DMS53 treated with DMSO at 0.1 percent for 48 hours (cell line): ENCODE measurements at regions not wholly inside any gene's neighbourhood (a gene's known extent, or its start where the extent isn't known, plus 50 kb on each side); places are given as distances from the start of the nearest gene placed in this dataset.

Experiments used
- DNase-seq: peaks from one replicate; lab custom pipeline; 2025; ENCODE audit not compliant: unreplicated experiment; lab: John Stamatoyannopoulos, UW

DNA sequence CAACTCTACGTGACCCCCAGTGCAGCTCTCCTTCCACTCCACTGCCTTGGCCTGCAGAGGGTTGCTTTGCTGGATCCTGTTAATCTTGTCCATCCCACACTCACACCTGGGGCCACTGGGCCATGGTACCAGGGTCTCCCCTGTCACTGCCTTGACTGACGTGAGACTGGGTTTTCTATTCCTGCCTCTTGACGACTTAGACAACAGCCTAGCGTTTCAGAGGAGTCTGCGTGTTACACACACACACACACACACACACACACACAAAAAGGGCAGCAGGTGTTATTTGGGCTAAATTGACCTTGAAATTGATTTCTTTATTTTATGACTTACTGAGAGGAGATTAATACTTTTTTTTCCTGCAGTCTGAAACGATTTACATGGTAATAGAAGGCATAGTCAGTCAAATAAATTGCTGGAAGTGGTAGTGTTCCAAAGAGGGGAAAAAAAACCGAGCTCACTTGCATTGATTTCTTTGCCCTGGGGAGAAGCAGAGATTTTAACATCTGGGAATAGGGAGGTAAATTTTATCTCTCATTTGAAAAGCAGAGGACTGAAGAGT lies 492.3 kb upstream of the EEF2KMT start:
- no peak for DNase-seq

DNA sequence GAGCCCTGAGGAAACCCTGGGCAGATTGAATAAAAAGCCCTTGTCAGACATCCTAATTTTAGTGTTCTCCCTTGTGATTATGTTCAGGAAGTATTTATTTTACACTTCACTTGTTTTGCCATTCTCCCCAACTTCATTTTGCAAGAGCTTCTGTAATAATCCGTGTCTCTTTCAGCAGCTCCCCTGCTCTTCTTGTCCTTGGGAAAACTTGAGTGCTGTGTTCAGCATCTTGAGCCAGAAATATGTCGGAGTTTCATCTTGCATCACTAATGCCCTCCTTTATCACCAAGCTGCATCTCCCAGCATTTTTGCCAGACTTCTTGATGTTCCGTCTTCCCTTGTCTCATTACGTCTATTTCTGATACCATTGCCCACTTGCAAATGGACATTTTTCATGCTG lies 486.5 kb upstream of the EEF2KMT start:
- DNase-seq, result no peak

DNA sequence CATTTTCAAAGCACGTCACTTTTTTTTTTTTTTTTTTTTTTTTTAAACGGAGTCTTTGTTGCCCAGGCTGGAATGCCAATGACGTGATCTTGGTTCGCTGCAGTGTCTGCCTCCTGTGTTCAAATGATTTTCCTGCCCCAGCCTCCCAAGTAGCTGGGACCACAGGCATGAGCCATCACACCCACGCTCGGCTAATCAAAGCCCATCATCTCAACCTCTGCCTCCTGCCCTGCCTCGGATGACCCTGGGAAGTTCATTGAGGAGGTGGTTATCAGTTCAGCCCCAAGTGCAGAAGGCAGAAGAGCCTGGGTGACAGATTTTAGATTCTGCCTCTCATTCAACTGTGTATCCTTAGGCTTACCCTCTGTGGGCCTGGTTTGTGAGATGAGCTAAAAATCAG lies 484.9 kb upstream of the EEF2KMT start:
- DNase-seq, result no peak

DNA sequence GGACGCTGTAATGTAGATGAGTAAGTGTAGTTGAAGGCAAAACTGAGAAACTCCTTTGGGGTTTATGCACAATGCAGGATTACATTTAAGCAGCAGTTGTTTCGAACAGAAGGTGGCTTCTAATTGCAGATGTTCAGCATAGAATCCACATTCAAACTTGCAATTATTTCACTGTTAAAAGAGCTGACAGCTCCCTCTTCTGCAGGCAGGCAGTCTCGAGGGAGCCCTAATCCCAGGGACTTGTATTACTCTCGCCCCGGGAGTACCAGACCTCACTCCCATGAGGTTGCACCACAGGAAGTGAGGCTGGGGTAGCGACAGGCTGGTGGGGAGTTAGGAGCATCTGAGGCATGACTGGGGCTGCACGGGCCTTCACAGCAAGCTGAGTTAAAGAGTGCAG lies 484.3 kb upstream of the EEF2KMT start:
- no peak for DNase-seq

DNA sequence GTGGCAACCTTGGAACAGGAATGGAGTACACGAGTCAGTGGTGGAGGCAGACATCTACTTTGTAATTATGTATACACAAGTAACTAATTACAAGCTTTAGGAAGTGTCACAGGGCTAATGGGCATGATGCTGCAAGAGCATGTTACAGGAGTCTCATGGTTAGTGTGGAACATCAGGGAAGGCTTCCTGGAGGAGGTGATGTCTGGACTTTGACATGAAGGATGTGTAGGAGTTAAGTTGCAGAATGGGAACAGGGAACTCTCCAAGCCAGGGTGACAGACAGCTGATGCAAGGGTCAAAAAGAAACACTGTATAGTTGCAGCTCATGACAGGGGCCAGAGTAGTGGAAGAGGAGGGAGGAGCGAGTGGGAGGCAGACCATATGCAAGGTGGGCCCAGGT lies 483.8 kb upstream of the EEF2KMT start:
- no peak for DNase-seq

DNA sequence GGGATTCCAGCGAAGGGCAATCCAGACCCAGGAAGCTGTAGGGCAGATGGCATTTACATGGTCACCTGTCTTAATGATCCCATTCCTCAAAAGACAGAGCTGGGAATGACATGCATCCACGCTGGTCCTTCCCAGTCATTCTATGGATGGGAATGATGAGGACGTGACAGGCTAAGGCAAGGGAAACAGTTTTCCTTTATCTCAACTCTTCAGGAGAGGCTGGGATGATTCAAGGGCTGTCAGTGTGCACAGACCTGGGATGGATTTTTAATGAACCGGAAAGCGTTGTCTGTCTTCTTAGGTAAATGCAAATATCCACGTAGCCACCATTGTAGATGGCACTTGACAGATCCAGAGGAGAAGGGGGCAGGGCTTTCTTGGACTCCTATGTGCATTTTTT lies 483.2 kb upstream of the EEF2KMT start:
- DNase-seq, result no peak

DNA sequence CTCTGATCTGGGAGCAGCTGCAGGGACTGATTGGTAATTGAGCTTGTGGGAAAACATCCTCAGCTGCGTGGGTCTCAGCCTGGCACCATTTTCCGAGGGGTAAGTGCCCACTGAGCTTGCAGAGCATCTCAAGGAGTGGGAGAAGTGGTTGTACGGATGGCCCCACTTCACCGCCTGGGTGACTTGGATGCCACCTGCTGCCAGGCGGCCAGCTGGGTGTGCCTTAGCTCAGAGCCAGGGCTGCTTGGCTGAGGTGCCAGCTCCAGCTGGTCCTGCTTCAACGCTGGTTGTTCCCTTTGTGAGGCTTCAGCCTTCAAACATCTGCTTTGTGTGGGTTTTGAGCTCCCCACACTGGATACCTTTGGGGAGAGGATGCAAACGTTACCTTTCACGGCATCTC lies 482.7 kb upstream of the EEF2KMT start:
- DNase-seq, result no peak

DNA sequence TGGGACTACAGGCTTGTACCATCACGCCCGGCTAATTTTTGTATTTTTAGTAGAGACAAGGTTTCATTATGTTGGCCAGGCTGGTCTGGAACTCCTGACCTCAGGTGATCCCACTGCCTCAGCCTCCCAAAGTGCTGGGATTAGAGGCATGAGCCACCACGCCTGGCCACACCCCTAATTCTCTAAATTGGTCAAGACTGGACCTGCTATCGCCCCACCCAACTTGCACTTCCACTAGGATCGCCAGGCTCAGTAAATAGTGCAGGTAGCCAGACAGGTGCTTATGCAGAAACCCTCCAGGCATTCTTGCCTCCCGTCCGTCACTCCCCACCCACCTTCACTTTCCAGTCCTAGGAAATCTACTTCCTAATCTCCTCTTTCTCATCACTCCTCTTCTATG lies 481.4 kb upstream of the EEF2KMT start:
- DNase-seq, result no peak

DNA sequence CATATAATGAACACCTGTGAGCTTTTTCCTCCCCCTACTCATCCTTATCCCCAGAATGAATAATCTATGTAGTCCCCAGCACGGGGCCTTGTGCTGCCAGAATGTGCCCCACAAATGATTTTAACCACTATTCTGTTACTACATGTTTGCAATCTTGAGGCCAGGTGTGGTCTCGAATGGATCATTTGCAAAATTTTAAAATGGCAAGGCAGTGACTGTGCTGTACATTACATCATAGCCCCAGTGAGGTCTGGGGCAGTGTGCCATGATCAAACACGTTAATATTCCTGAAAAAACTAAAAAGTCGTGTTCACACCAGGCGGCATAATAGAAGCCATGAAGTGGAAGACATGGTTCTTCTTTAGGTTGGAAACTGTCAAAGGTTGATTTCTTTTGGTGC lies 479.9 kb upstream of the EEF2KMT start:
- no peak for DNase-seq

DNA sequence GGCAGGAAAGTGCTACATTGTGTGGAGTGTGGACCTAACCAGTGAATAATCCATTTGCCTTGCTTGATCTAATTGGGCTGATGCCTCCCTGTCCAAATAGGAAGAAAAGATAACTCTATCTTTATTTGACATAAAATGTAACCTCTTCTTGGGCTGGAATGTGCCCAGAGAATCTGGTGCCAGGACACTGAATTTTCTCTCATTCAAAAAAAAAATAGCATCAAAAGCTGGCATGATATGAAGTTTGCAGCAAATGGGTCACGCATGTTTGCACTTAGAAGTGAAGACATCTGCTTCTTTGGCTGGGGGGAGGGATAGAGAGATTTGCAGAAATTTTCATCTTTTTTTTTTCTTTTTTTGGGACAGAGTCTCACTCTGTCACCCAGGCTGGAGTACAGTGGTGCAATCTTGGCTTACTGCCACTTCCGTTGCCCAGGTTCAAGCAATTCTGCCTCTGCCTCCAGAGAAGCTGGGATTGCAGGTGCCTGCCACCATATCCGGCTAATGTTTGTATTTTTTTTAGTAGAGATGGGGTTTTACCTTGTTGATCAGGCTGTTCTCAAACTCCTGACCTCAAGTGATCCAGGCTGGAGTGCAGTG lies 478.2 kb upstream of the EEF2KMT start:
- DNase-seq, result no peak

DNA sequence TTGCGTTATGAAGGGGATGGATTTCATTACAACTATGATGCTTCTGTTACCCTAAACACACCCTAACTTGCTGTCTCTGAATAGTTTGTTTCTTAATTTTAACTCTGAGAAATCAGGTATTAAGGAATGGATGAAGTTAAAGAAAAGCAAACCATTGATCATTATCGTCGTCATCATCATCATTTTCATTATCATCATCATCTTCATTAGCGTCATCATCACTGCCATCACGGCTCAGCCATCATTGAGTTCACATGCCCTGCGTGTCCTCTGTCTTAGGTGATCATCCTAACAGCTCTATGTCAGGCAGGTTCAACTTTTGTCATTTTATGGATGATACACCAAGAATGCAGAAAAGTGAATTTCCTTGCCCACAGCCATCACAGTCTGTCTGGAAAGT lies 477.5 kb upstream of the EEF2KMT start:
- DNase-seq, result no peak

DNA sequence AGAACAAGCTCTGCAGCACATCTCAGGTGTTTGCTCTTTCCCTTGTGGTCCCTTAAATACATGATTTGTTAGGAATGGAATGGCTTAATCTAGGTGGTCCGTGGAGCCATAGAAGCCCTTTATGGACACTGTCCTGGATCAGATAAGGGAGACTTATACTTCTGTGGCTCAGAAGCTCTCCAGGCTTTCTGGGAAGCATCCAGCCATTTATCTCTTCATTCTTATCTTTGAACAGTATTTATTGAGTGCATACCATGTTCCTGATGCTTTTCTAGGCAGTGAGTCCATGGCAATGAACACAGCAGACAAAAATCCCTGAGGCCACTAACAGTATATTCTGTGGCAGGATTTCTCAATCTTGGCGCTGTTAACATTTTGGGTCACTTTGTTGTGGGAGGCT lies 474.5 kb upstream of the EEF2KMT start:
- no peak for DNase-seq

DNA sequence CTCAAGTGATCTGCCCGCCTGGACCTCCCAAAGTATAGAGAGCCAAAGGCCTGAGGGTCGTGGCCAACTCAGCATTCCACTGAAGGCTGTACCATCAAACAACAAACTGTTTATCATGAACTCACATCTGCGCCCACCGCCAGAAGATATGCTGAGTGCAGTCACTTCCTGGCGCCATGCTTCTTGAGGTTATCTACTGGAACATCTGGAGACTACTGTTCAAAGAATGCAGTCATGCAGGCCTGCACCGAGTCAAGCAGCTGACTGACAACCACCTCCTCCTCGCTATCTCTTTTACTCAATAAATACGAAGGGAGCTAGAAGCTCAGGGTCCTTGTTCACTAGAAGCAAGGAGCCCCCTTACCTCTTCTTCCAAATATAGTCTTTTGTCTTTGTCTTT lies 473.9 kb upstream of the EEF2KMT start:
- DNase-seq, result no peak

DNA sequence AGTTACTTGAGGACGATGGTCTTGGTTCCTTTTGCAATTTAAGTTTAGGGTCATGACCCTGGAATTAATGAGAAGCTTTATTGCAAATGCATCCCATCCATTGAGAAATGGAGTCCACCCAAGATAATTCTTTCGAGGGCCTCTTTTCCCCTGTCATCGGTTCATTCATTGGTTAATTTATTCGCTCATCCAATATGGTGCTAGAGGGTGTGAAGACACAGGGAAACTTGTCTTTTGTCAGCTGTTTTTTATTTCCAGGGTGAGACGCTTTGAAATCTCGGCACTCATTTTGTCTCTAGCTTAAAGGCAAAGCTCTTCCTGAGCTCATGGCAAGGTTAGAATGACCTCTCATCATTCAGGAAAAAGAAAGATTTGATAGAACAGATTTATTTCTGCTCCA lies 464.2 kb upstream of the EEF2KMT start:
- no peak for DNase-seq

DNA sequence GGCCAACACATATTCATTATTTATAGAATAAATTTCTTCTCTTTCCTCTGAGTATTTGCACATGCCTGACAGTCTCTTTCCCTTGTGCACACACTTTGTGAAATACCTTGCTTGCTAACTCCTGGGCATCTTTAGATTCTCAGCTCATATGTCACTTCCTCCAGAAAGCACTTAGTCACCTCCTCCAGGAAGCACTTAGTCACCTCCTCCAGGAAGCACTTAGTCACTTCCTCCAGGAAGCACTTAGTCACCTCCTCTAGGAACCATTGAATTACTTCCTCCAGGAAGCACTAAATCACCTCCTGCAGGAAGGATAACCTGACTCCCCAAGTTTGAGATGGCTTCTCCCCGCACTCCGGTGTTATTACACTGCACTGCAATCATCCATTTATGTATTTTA lies 462.5 kb upstream of the EEF2KMT start:
- DNase-seq, result no peak

DNA sequence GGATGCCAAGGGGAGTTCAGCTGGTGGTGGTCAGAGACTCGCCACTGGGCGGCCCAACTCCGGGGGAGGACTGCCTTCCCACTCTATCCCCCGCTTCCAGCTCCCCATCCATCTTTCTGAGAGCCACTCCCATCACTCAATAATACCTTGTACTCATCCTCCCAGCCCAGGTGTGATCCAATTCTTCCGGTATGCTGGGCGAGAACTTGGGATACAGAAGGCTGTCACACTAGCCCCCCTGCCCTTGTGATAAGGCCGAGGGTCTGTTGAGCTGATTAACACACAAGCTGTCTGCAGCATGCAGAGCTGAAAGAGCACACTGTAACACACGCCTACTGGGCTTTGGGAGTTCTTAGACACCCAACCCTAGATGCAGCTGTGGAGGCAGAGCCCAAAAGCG lies 460.4 kb upstream of the EEF2KMT start:
- no peak for DNase-seq

DNA sequence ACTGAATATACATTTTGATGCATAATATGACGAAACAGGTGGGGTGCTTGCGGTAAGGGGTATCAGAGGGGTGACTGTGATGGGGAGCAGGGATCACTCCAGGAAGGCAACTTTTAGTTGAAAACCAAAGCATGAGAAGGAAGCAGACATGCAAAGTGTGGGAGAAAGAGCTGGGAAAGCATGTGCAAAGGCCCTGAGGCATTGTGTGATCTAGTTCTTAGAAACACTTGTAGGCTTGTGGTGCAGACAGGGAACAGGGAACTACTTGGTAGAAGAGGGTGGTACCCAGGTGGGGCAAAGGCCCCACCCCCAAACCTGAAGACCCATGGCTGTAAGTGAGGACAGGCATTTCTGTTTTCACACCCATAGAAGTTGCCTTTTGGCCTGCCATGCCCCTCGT lies 459.9 kb upstream of the EEF2KMT start:
- no peak for DNase-seq

DNA sequence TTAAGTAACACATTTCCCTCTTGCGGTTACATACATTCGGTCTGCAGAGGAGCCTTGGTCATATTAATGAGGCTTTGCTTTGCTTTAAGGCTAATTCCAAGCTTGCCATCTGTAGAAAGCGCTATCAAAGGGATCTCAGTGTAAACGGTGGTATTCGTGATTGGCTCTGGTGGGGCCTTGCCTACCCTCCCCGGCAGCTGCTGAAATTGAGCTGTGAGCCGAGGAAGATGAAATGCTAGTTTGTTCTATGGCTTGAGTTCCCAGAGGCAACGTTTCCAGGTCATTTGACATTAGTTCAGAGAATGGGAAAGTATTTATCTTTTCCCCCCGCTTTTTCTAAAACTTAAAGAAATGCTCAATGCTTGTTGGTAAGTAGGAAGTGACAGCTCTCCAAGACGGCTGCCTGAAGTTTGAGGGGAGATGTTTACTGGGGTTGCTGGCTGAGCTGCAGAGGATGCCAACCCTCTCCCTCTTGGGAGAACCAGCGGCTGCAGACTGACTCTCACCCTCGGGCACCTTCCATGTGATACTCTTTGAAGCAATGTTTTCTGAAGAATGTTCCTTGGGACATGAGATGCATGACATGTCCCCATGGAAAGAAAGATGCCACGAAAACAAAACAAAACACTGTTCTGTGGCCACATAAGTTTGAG lies 458.7 kb upstream of the EEF2KMT start:
- no peak for DNase-seq

DNA sequence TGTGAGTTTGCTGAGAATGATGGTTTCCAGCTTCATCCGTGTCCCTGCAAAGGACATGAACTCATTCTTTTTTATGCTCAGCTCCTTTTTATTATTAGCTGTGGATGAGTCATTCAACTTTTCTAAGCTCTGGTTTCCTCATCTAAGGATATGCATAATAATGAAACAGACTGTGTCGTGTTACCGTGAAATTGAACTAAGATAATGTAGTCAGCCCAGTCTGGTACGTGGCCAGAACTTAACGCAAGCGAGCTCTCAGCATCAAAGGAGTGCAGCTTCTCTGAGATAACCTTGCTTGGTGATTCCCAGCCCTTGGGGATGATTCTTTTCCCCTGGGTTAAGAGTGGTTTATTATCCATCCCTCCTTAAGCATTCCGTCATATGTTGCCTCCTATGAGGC lies 454.3 kb upstream of the EEF2KMT start:
- no peak for DNase-seq

DNA sequence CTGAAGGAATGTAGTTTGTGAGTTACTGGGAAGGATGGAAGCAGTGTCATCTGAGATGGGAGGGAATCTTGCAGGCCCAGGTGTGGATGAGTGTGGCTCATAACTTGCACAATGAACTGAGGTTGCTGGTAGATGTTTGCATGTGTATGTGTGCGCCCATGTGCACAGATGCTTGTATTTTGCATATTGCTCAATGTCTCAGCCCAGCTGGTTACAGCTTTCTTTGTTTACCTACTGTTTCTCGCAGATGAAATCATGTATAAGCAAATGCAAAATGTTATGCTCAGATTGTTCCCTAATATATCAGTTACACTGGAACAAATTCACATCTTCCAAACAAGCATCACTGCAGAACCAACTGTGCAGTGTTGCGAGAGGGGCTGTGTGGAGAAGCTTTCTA lies 452.2 kb upstream of the EEF2KMT start:
- DNase-seq, result no peak

DNA sequence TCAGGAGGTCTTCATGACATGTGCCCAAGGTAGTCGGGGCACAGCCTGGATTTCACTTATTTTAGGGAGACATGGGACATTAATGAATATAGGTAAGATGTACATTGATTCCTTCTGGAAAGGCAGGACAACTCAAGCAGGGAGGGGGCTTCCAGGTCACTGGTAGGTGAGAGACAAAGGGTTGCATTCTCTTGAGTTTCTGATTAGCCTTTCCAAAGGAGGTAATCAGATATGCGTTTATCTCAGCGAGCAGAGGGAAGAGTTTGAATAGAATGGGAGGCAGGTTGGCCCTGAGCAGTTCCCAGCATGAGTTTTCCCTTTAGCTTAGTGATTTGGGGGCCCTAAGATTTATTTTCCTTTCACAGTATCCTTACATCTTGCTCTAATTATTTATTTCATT lies 443.8 kb upstream of the EEF2KMT start:
- DNase-seq, result no peak

DNA sequence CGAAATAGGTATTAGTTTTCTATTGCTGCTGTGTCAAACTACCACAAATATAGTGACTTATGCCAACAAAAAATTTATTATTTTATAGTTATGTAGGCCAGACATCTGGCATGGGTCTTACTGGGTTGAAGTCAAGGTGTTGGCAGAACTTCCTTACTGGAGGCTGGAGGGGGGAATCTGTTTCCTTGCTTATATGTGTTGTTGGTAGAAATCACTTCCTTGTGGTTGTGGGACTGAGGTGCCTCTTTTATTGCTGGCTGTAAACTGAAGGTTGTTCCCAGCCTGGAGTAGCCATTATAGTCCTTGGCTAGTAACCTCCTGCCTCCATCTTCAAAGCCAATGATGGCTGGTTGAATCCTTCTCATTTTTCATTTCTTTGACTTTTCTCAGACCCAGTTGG lies 439.8 kb upstream of the EEF2KMT start:
- no peak for DNase-seq

DNA sequence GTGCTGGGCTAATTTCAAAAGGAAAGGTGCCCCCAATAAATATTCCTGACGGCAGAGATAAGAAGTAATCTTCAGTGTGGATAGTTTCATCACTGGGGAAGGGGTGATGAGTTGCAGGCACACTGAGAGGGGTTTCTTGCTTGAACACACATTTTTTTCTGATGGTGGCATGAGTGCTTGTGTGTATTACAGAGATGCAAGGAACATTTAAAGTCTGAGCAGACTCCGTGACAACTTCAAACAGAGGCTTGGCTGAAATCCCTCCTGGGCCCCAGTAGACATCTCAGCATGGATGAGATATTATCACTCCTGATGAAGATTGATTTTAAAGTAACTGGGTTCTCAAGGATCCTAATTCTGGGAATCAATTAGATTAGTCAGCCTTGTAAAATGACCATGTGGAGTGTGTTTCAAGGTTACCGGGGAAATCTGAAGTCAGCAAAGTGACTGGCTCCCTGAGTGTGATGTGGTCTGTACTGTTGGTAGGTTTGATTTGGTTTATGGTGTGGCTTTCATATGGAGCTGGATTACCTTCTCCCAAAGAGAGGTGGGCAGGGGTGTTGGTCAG lies 435.8 kb upstream of the EEF2KMT start:
- no peak for DNase-seq
